Panc1 (cell line): ENCODE measurements at regions not wholly inside any gene's neighbourhood (a gene's known extent, or its start where the extent isn't known, plus 50 kb on each side); places are given as distances from the start of the nearest gene placed in this dataset.
"Not testable (repeated sequence)": the region's sequence is repeated elsewhere in the genome, so short reads cannot be mapped to it uniquely, and the experiment has no call there.

Source experiments
- ATAC-seq: fragments of 200-7000 bp; cut with Tn5 transposase; 2 replicates; pipeline ENCODE4 v1.9.1; 2020; ENCODE audit warnings: mild to moderate bottlenecking, moderate library complexity
- BruUV-seq: library from RNA; stranded (reverse); fragments of 400-500 nt; replicated peaks from 2 replicates; lab custom pipeline; 2021; lab: Mats Ljungman, UMichigan
- CTCF ChIA-PET: fragments of 300-600 bp; sonication (Branson Sonifier 250); formaldehyde crosslinking; loops from one replicate; lab custom pipeline; 2022; ENCODE audit warnings: antibody characterized with exemption; lab: Charles Lee
- POLR2A ChIA-PET: fragments of 300-600 bp; sonication (Branson Sonifier 250); formaldehyde crosslinking; loops from one replicate; lab custom pipeline; 2022; ENCODE audit warnings: antibody characterized with exemption; lab: Charles Lee
- DNase-seq: peaks from one replicate; pipeline ENCODE4 v3.0.0-alpha.2; 2010; ENCODE audit warnings: low read depth, low spot score
- H3K27ac ChIP-seq: 2 replicates; pipeline ENCODE4 v1.5.1; 2011; ENCODE audit warnings: mild to moderate bottlenecking, low read length, inconsistent platforms
- H3K27me3 ChIP-seq: fragments of 200-500 bp; sonication (Bioruptor generic); 2 replicates; pipeline ENCODE4 v1.6.0; 2014; ENCODE audit warnings: low read length, inconsistent platforms; ENCODE audit not compliant: control insufficient read depth, insufficient read depth
- H3K36me3 ChIP-seq: fragments of 200-500 bp; sonication (Bioruptor generic); 2 replicates; pipeline ENCODE4 v1.5.1; 2014; ENCODE audit warnings: inconsistent platforms, mild to moderate bottlenecking, low read length, moderate library complexity; ENCODE audit not compliant: control insufficient read depth, insufficient read depth
- H3K4me1 ChIP-seq: 2 replicates; pipeline ENCODE4 v1.5.1; 2011; ENCODE audit warnings: inconsistent platforms, mild to moderate bottlenecking, low read length, moderate library complexity; ENCODE audit not compliant: control insufficient read depth, insufficient read depth
- H3K4me3 ChIP-seq, 2 experiments: 2 replicates each; pipeline ENCODE4 v1.5.1; 2011 to 2012; ENCODE audit warnings: low read depth in 2 of 2, low read length in 2 of 2, mild to moderate bottlenecking in 2 of 2, inconsistent platforms in 1 of 2, moderate library complexity in 1 of 2
- H3K9me3 ChIP-seq: fragments of 200-500 bp; sonication (Bioruptor generic); 2 replicates; pipeline ENCODE4 v1.5.1; 2014; ENCODE audit warnings: low read depth, mild to moderate bottlenecking, inconsistent platforms, low read length, moderate library complexity; ENCODE audit not compliant: control insufficient read depth, insufficient read depth
- CTCF ChIP-seq: fragments of 450-650 bp; IDR thresholded peaks from 2 replicates; pipeline ENCODE4 v1.5.1; 2017; ENCODE audit warnings: mild to moderate bottlenecking
- POLR2AphosphoS5 ChIP-seq: IDR thresholded peaks from 2 replicates; pipeline ENCODE4 v1.6.1; 2012; ENCODE audit warnings: mild to moderate bottlenecking, low read depth, low read length, moderate library complexity
- REST ChIP-seq, 2 experiments: IDR thresholded peaks; 2 replicates each; pipeline ENCODE4 v1.6.1; 2011 to 2012; ENCODE audit warnings: low read depth in 2 of 2, control low read depth in 1 of 2, low read length in 1 of 2, mild to moderate bottlenecking in 1 of 2, moderate library complexity in 1 of 2; ENCODE audit not compliant: insufficient read depth in 1 of 2
- SIN3A ChIP-seq: IDR thresholded peaks from 2 replicates; pipeline ENCODE4 v1.6.1; 2012; ENCODE audit warnings: low read depth, mild to moderate bottlenecking, low read length, moderate library complexity, borderline replicate concordance; ENCODE audit not compliant: insufficient read depth
- TCF7L2 ChIP-seq: IDR thresholded peaks from 2 replicates; pipeline ENCODE4 v1.6.1; 2011; ENCODE audit warnings: mild to moderate bottlenecking, low read depth, low read length, inconsistent platforms
- in situ Hi-C: cut with HindIII; loops from 2 replicates; pipeline ENCODE4 v1.10.0; 2016; ENCODE audit warnings: low sequenced_read_pairs, low pct_unique_long_range_greater_than_20kb
- intact Hi-C: fragments of 100-400 bp; cut with micrococcal nuclease; formaldehyde crosslinking; loops from one replicate; pipeline ENCODE4 v1.10.0; 2022; ENCODE audit not compliant: unreplicated experiment

DNA sequence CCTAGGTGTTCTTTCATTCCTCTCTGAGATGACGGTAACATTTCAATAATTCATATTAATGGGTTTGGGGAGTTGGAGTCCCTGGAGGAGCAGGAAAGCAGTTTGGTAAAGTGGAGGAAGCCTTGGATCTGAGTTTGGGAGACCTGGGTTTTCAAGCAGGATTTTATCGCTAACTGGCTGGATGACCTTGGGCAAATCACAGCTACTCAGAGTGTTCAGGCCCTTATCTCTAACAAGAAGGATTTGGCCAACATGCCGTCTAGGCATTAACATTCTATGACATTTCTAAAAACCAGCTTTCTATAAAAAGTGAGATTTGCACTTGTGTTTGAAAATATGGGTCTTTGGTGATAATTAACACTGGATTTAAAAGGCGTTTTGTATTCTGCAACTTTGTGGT, 59.7 kb upstream of the MEX3C start:
- Histone ChIP-seq H3K9me3 (no peaks in the 10 kb centered on the region), H3K4me1 (no peaks in the 10 kb centered on the region), H3K27me3 (no peaks in the 10 kb centered on the region), H3K4me3 (no peak overlapping the region), H3K36me3 (no peaks in the 10 kb centered on the region), H3K27ac (no peak overlapping the region)
- intact Hi-C loops = no loop called here
- POLR2A ChIA-PET = no interaction called here
- DNase-seq (no peak), ATAC-seq (no peak)
- CTCF ChIA-PET = no interaction called here
- no TSS peak for BruUV-seq
- no peak for TF ChIP-seq SIN3A
- no peak for TF ChIP-seq POLR2AphosphoS5
- no peak for TF ChIP-seq REST (IDR thresholded peaks at IDR 0.05; ENCODE audit: insufficient read depth in 1 of 2, low read depth in 2 of 2, low read length in 1 of 2)
- no peak for TF ChIP-seq CTCF
- no peak for TF ChIP-seq TCF7L2
- in situ Hi-C loops = no loop called here

DNA sequence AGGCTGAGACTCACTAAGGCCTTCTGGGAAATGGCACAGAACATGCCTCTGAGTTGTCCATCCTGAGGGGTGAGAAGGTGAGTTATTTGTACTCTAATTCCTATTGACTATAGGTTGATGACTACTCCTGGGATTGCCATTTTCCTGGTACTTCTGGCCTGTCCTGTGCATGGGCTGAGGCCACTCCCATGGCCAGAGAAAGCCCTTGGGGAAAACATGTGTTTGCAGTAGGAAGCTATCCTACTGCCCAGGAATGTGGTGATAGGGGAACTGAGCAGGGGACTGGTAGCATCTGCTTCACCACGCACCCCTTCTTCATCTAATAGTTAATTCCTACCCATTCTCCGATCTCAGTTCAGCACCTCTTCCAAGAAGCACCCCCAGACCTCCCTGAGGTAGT, 62.6 kb upstream of the MEX3C start:
- in situ Hi-C loops = no loop called here
- POLR2A ChIA-PET = no interaction called here
- no peak overlapping the region for H3K27ac ChIP-seq
- DNase-seq = no peak
- H3K36me3 ChIP-seq = no peaks in the 10 kb centered on the region
- no peaks in the 10 kb centered on the region for H3K9me3 ChIP-seq
- no peaks in the 10 kb centered on the region for H3K4me1 ChIP-seq
- no peak overlapping the region for H3K4me3 ChIP-seq
- no peak for ATAC-seq
- no peaks in the 10 kb centered on the region for H3K27me3 ChIP-seq
- CTCF ChIA-PET = no interaction called here
- intact Hi-C loops = no loop called here
- TF ChIP-seq CTCF (no peak), TCF7L2 (no peak), POLR2AphosphoS5 (no peak), SIN3A (no peak), REST (IDR thresholded peaks at IDR 0.05; ENCODE audit: insufficient read depth in 1 of 2, low read depth in 2 of 2, low read length in 1 of 2) (no peak)
- BruUV-seq = no TSS peak

DNA sequence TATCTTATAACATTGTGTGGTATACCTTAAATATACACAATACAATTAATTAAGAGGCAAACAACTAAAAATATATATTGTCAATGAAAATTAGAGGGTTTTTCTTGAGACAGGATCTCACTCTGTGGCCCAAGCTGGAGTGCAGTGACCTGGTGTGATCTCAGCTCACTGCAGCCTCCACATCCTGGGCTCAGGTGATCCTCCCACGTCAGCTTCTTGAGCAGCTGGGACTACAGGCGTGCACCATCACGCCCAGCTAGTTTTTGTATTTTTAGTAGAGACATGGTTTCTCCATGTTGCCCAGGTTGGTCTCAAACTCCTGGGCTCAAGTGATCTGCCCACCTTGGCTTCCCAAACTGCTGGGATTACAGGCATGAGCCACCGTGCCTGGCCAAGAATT, 68.6 kb upstream of the MEX3C start:
- H3K9me3 ChIP-seq, ATAC-seq, BruUV-seq, DNase-seq, H3K36me3 ChIP-seq, intact Hi-C loops, in situ Hi-C loops, H3K4me1 ChIP-seq, CTCF ChIA-PET, H3K27ac ChIP-seq, H3K27me3 ChIP-seq, H3K4me3 ChIP-seq: not testable (repeated sequence)
- POLR2A ChIA-PET = interaction anchor here (0.7 kb wide), 1 partner anchor 81 kb away, joined by 5 read pairs; no protein-coding TSS in a partner anchor
